CD14-positive monocyte (primary cell): ENCODE measurements at regions not wholly inside any gene's neighbourhood (a gene's known extent, or its start where the extent isn't known, plus 50 kb on each side); places are given as distances from the start of the nearest gene placed in this dataset.

Source experiments
- DNase-seq, 3 donors: peaks; one replicate each; pipeline ENCODE4 v3.0.0-alpha.2; 2011 to 2022
- H2AFZ ChIP-seq: 2 replicates; pipeline ENCODE4 v1.6.0; 2012; ENCODE audit warnings: mild to moderate bottlenecking, low read depth, low read length, inconsistent platforms; ENCODE audit not compliant: insufficient read depth, poor library complexity, severe bottlenecking
- H3K27ac ChIP-seq, 2 donors: 1 replicate in 1 of 2; 2 replicates in 1 of 2; pipeline ENCODE4 v1.5.1; 2012 to 2013; ENCODE audit warnings: low read length in 2 of 2, control low read depth in 1 of 2, inconsistent platforms in 1 of 2, low read depth in 1 of 2, mild to moderate bottlenecking in 1 of 2
- H3K27me3 ChIP-seq, 2 donors: one replicate each; pipeline versions ENCODE4 v1.6.0 to v1.6.1; 2011 to 2013; ENCODE audit warnings: low read length in 2 of 2; ENCODE audit not compliant: control insufficient read depth in 2 of 2, insufficient read depth in 2 of 2
- H3K36me3 ChIP-seq, 2 donors: replicated peaks in 1 of 2; 1 replicate in 1 of 2; 2 replicates in 1 of 2; pipeline versions ENCODE4 v1.5.1 to v1.6.1; 2012 to 2013; ENCODE audit warnings: low read length in 2 of 2, control low read depth in 1 of 2, inconsistent platforms in 1 of 2, mild to moderate bottlenecking in 1 of 2; ENCODE audit not compliant: insufficient read depth in 2 of 2, control insufficient read depth in 1 of 2
- H3K4me1 ChIP-seq, 2 donors: 1 replicate in 1 of 2; 2 replicates in 1 of 2; pipeline versions ENCODE4 v1.5.1 to v1.6.1; 2012 to 2013; ENCODE audit warnings: low read length in 2 of 2, control low read depth in 1 of 2, inconsistent platforms in 1 of 2, mild to moderate bottlenecking in 1 of 2, moderate library complexity in 1 of 2; ENCODE audit not compliant: insufficient read depth in 2 of 2, control insufficient read depth in 1 of 2
- H3K4me2 ChIP-seq: replicated peaks from 2 replicates; pipeline ENCODE3; 2012; ENCODE audit warnings: low read length, moderate library complexity, mild to moderate bottlenecking; ENCODE audit not compliant: poor library complexity, severe bottlenecking; ENCODE audit errors: extremely low read depth
- H3K4me3 ChIP-seq, 3 experiments: fragments of 200-600 bp in 1 of 3; sonication (generic) in 1 of 3; replicated peaks in 1 of 3; 1 replicate in 2 of 3; 2 replicates in 1 of 3; pipeline ENCODE4 v1.5.1; 2011 to 2013; ENCODE audit warnings: low read length in 3 of 3, mild to moderate bottlenecking in 3 of 3, control low read depth in 2 of 3, low read depth in 2 of 3, inconsistent platforms in 1 of 3, moderate library complexity in 1 of 3
- H3K79me2 ChIP-seq: 2 replicates; pipeline ENCODE4 v1.6.0; 2012; ENCODE audit warnings: mild to moderate bottlenecking, control low read depth, inconsistent platforms, low read length, moderate library complexity; ENCODE audit not compliant: insufficient read depth
- H3K9ac ChIP-seq: 2 replicates; pipeline ENCODE4 v1.6.0; 2017; ENCODE audit warnings: low read length, mild to moderate bottlenecking; ENCODE audit not compliant: insufficient read depth, poor library complexity, severe bottlenecking
- H3K9me3 ChIP-seq, 2 donors: replicated peaks in 1 of 2; 1 replicate in 1 of 2; 2 replicates in 1 of 2; pipeline versions ENCODE4 v1.5.1 to v1.6.1; 2012 to 2013; ENCODE audit warnings: low read length in 2 of 2, control low read depth in 1 of 2; ENCODE audit not compliant: control insufficient read depth in 1 of 2, insufficient read depth in 1 of 2
- H4K20me1 ChIP-seq: 2 replicates; pipeline ENCODE4 v1.6.0; 2012; ENCODE audit warnings: mild to moderate bottlenecking, low read length, control low read depth, moderate library complexity; ENCODE audit not compliant: insufficient read depth
- H3K27ac Mint-ChIP-seq, 7 donors: one replicate each; pipeline ENCODE4 v1.8.0; 2020; ENCODE audit warnings: mild to moderate bottlenecking in 7 of 7, mixed read lengths in 7 of 7, moderate library complexity in 6 of 7, inconsistent platforms in 2 of 7
- H3K27me3 Mint-ChIP-seq, 3 donors: one replicate each; pipeline ENCODE4 v1.8.0; 2021 to 2022; ENCODE audit warnings: low read depth in 3 of 3, mild to moderate bottlenecking in 3 of 3, mixed read lengths in 3 of 3, moderate library complexity in 3 of 3, inconsistent platforms in 1 of 3
- H3K36me3 Mint-ChIP-seq, 2 donors: one replicate each; pipeline ENCODE4 v1.8.0; 2020; ENCODE audit warnings: mixed read lengths in 2 of 2, inconsistent platforms in 1 of 2, mild to moderate bottlenecking in 1 of 2
- H3K4me1 Mint-ChIP-seq: one replicate; pipeline ENCODE4 v1.8.0; 2020; ENCODE audit warnings: mild to moderate bottlenecking, mixed read lengths
- H3K4me3 Mint-ChIP-seq, 2 donors: one replicate each; pipeline ENCODE4 v1.8.0; 2020; ENCODE audit warnings: mild to moderate bottlenecking in 2 of 2, mixed read lengths in 2 of 2, moderate library complexity in 1 of 2
- H3K9me3 Mint-ChIP-seq, 7 donors: one replicate each; pipeline ENCODE4 v1.8.0; 2020 to 2022; ENCODE audit warnings: mixed read lengths in 7 of 7, mild to moderate bottlenecking in 6 of 7, moderate library complexity in 6 of 7, inconsistent platforms in 2 of 7
- CTCF ChIP-seq: fragments of 200-600 bp; IDR thresholded peaks from one replicate; pipeline ENCODE4 v1.8.0; 2022; ENCODE audit warnings: antibody characterized with exemption, mild to moderate bottlenecking
- WGBS: methylation state at CpG from one replicate; pipeline ENCODE4 v1.1.5; 2013; ENCODE audit warnings: missing lambda C conversion rate; ENCODE audit not compliant: insufficient coverage; 5-methylcytosine and 5-hydroxymethylcytosine counted together
- intact Hi-C, 2 donors: fragments of 100-400 bp; cut with micrococcal nuclease; formaldehyde crosslinking; loops; one replicate each; pipeline versions ENCODE4 v1.15.0 to v1.15.1; 2023

DNA sequence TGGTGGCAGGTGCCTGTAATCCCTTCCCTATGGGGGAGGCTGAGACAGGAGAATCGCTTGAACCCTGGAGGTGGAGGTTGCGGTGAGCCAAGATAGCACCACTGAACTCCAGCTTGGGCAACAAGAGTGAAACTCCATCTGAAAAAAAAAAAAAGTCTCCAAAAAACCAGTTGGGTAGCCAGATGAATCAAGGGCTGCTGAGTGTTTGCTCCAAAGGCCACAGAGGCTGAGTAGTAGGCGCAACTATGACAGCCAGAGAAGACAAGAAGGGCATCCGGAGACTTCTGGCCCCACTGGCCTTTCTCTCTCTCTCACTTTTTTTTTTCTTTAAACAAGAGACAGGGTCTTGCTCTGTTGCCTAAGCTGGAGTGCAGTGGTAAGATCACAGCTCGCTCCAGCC lies 131.8 kb downstream of the SMAD6 start:
- Histone ChIP-seq H2AFZ (no peak overlapping the region), H3K9ac (no peak overlapping the region), H3K79me2 (no peaks in the 10 kb centered on the region), H3K36me3 (no peaks in the 10 kb centered on the region), H3K27ac (peak overlapping the region in 1 of 2 donors; percentile 77), H3K4me2 (no peak overlapping the region), H4K20me1 (no peaks in the 10 kb centered on the region), H3K4me3 (peak overlapping the region in 1 of 3 experiments; percentile 19), H3K9me3 (peaks cover 0 to 8% of the 10 kb centered on the region in 2 donors), H3K4me1 (peaks cover 47 to 57% of the 10 kb centered on the region in 2 donors), H3K27me3 (no peaks in the 10 kb centered on the region)
- Mint-ChIP-seq H3K27me3 (no peaks in the 10 kb centered on the region), H3K27ac (peak overlapping the region; percentile 14 to 91 (median 90)), H3K9me3 (peaks cover 0 to 12% (median 10%) of the 10 kb centered on the region in 7 donors), H3K4me1 (peaks cover 54% of the 10 kb centered on the region), H3K36me3 (peaks cover 0 to 2% of the 10 kb centered on the region in 2 donors), H3K4me3 (no peak overlapping the region)
- no peak for DNase-seq
- no peak for TF ChIP-seq CTCF
- 100% methylated on average over 2 of the region's 5 CpGs for WGBS
- intact Hi-C loops = loop anchor here in 1 of 2 donors (10.0 kb wide), 1 partner anchor 129 kb away; the partner anchor contains the start of gene SMAD6

DNA sequence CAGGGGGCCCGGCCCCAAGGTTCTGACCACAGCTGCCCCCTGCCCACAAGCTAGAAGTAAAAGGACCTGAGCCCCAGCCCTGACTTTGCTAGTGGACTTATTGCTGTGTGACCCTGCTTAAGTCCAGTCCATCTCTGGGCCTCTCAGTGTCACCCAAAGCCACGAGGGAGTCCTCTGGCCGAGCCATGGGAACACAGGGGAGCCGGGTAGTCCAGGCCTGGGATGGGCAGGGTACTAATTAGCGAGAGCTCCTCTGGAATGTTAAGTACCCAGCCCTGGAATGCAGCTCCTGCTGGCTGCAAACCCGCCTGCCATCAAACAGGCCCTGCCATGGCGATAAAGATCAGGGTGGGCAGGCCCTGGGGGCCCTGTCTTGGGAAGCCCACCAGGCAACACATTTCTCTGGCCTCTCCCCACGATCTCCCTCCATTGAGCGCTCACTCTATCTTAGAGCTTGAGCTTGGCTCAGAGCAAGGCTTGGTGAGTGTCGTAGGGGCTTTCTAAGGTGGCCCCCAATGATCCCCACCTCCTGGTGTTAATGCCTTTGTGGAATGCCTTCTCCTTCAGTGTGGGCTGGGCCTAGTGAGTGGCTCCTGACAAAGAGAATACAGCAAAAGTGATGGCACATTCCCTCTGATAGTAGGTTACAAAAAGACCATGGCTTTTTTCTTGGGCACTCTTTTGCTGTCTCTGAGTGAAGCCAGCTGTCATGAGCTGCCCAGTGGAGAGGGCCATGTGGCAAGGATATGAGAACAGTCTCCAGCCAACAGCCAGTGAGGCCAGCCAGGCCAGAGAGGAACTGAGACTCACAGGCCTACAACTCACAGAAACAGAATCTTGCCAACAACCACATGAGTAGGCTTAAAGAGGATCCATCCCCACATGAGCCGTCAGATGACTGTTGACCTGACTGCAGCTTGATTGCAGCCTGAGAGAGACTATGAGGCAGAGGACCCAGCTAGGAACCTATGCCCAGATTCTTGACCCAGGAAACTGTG lies 133.1 kb downstream of the SMAD6 start:
- Histone ChIP-seq H3K4me2 (no peak overlapping the region), H3K79me2 (no peaks in the 10 kb centered on the region), H3K4me3 (no peak overlapping the region), H3K4me1 (peaks cover 50 to 61% of the 10 kb centered on the region in 2 donors), H4K20me1 (no peaks in the 10 kb centered on the region), H3K27ac (peak overlapping the region; percentile 34 to 56), H3K9me3 (peaks cover 0 to 8% of the 10 kb centered on the region in 2 donors), H3K27me3 (no peaks in the 10 kb centered on the region), H2AFZ (no peak overlapping the region), H3K9ac (no peak overlapping the region), H3K36me3 (no peaks in the 10 kb centered on the region)
- peaks cover 60% of the 10 kb centered on the region for H3K4me1 Mint-ChIP-seq
- H3K36me3 Mint-ChIP-seq = peaks cover 0 to 2% of the 10 kb centered on the region in 2 donors
- peak; percentile 72 to 83 (median 80) for DNase-seq
- intact Hi-C loops = loop anchor here (1.0 to 10.0 kb wide), 2 partner anchors 16 to 130 kb away; partner anchors contain the start of gene SMAD6 (in 1 of the 2)
- H3K9me3 Mint-ChIP-seq = peaks cover 0 to 12% (median 10%) of the 10 kb centered on the region in 7 donors
- peak overlapping the region; percentile 71 to 89 (median 85) for H3K27ac Mint-ChIP-seq
- no peak overlapping the region for H3K4me3 Mint-ChIP-seq
- WGBS = 96% methylated on average over 8 of the region's 11 CpGs
- no peak for TF ChIP-seq CTCF
- H3K27me3 Mint-ChIP-seq = no peaks in the 10 kb centered on the region
